Dedifferentiated amniotic fluid mesenchymal stem cell (primary cell): ENCODE measurements at regions not wholly inside any gene's neighbourhood (a gene's known extent, or its start where the extent isn't known, plus 50 kb on each side); places are given as distances from the start of the nearest gene placed in this dataset.

Source experiments
- DNase-seq: peaks from one replicate; pipeline ENCODE4 v3.0.0-alpha.2; 2016; ENCODE audit errors: extremely low spot score

GRCh38 chr17:77266891-77267341 is 126.1 kb downstream of the SEC14L1 start:
- no peak for DNase-seq

- no peak for DNase-seq
These were observed 129.2 kb downstream of the SEC14L1 start for GRCh38 chr17:77269696-77270681.

GRCh38 chr17:77271411-77271810 is 130.6 kb downstream of the SEC14L1 start:
- no peak for DNase-seq

- no peak for DNase-seq
These were observed 132.8 kb downstream of the SEC14L1 start for GRCh38 chr17:77273397-77274085.

- no peak for DNase-seq
These were observed 133.5 kb downstream of the SEC14L1 start for GRCh38 chr17:77274096-77274845.

- no peak for DNase-seq
These were observed 138.9 kb downstream of the SEC14L1 start for GRCh38 chr17:77279448-77280303.

- DNase-seq = no peak
These were observed 139.7 kb downstream of the SEC14L1 start for GRCh38 chr17:77280304-77281121.

GRCh38 chr17:77281122-77281903 is 140.5 kb downstream of the SEC14L1 start:
- DNase-seq = no peak

GRCh38 chr17:77281904-77282367 is 141.2 kb downstream of the SEC14L1 start:
- DNase-seq = no peak

- DNase-seq = no peak
These were observed 142.1 kb downstream of the SEC14L1 start for GRCh38 chr17:77282524-77283515.

- no peak for DNase-seq
These were observed 143.4 kb downstream of the SEC14L1 start for GRCh38 chr17:77284023-77284617.

- peak; percentile 77 for DNase-seq
These were observed 145.0 kb downstream of the SEC14L1 start for GRCh38 chr17:77285594-77286390.

- no peak for DNase-seq
These were observed 145.5 kb downstream of the SEC14L1 start for GRCh38 chr17:77286391-77286640.

- no peak for DNase-seq
These were observed 146.1 kb downstream of the SEC14L1 start for GRCh38 chr17:77286641-77287431.

GRCh38 chr17:77287432-77288068 is 146.8 kb downstream of the SEC14L1 start:
- peak; percentile 82 for DNase-seq

GRCh38 chr17:77288115-77288619 is 147.4 kb downstream of the SEC14L1 start:
- no peak for DNase-seq
